SW480 (cell line): ENCODE measurements at regions not wholly inside any gene's neighbourhood (a gene's known extent, or its start where the extent isn't known, plus 50 kb on each side); places are given as distances from the start of the nearest gene placed in this dataset.
A peak's percentile ranks its signal among the peaks of the same experiment; 100 is the strongest.

ENCODE experiments used
- DNase-seq: peaks from one replicate; pipeline ENCODE4 v3.0.0-alpha.2; 2016; ENCODE audit warnings: low spot score

DNA sequence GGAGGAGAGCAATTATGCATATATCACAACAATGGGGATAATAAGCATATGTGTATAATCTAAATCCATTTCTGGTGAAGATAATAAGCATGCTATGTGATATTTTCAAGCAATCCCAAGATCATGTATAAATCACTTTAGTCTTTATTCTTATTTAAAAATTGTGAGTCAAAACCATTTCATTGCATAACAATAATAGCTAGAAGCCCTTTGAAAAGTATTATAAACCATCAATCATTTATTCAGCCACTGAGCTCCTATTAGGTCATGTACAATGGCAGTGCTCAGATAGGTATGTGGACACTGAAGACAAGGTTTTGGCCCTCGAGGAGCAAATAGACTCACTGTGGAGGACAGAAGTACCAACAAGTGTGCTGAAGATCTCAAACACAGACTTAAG, 113.1 kb downstream of the CDCA7 start:
- DNase-seq, result no peak

DNA sequence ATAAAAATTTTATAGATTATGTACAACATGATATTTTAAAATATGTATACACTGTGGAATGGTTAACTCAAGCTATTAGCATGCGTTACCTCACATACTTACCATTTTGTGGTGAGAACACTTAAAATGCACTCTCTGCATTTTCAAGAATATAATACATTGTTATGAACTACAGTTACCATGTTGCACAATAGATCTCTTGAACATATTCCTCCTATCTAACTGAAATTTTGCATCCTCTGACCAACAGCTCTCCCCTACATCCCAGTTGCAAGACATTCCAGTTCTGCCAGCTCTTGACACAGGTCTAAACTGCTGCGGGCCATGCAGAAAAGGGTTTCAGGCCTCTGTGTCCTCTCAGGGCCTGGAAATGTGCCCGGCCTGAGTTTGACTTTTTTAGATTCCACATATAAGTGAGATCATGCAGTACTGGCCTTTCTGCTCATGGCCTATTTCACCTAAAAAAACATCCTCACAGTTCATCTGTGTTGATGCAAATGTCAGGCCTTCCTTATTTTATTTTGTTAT, 113.7 kb downstream of the CDCA7 start:
- no peak for DNase-seq

DNA sequence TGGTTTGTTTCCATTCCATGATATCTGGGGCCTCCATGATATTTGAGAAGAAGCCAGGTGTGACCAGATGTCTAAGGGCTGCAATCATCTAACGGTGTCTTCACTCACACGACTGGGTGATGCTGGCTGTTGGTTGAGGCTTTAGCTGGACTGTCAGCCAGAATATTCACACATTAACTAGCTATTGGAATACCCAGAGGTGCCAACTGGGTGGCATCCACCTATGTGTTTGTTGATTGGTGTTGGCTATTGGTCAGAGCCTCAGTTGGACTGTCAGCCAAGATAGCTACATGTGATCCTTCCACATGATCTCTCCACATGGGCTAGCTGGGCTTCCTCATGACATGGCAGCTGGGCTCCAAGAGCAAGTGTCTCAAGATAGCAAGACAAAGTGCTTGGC, 117.4 kb downstream of the CDCA7 start:
- DNase-seq, result no peak

DNA sequence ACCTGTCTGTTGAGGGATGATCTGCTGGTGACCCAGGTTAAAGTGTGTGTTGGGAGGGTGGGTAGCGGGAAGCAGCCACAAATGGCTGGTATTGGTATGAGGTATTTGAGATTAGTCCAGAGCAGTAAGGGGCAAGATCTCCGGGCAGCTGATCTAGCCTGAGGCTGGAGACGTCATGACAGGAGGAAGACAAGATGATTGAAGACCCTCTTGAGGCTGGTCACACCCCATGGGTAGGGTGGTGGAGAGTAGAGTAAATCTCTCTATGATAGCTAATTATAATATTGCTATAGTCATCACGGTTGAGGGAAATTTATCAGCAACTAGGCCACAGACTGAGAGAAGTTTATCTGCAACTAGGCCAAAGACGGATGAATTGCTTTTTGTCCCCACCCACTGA, 128.5 kb downstream of the CDCA7 start:
- DNase-seq, result no peak

DNA sequence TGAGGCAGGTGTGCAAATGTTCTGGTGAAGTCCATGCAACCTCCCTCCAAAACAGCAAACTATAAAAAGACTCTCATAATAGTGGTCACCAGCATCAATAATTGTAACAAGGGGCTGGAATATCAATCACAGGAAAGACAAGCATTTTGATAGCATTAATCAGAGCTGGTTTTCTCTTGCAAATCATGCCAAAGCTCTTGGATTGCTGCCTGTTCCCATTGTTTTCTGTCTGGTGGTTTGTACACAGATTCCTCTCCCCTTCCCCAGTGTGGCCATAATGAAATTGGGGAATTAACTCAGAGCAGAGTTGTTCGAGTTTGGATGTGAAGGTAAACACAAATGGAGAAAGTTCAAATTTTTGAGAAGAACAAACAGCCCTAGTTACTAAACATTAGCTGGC, 134.2 kb downstream of the CDCA7 start:
- DNase-seq, result no peak

DNA sequence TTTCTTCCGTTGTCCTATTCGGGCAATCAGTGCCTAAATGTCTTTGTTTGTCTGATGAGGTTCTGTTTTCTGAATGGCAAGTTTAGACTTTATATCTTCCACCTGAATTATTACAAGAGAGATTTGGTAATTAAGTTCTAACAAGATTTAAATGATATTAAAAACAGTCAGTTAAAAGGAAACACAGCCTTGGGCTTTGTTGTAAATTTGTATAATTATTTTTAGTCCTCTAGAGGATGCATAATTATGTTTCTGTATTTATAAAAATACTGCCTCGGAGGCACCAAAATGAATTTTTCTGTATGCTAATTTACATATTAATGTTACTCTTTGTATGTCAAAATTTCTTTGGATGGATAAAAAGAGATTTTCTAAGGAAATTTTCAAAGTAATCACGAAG, 136.7 kb downstream of the CDCA7 start:
- DNase-seq, result no peak

DNA sequence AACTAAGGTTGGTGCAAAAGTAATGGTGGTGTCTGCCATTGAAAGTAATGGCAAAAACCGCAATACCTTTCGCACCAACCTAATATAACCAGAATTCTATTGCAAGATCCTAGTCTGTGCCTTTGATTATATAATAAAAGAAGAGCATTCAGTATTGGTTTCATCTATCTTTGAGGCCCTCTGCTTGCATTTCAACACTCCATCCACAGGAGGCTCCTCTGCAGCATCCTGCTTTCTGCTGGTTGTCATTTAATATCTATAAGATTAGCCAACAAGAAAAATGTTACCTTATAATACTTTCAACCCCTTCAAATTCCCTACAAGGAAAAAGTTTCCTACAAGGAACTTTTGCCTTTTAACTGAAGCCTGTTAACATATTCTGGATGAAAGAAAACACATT, 139.2 kb downstream of the CDCA7 start:
- DNase-seq, result no peak

DNA sequence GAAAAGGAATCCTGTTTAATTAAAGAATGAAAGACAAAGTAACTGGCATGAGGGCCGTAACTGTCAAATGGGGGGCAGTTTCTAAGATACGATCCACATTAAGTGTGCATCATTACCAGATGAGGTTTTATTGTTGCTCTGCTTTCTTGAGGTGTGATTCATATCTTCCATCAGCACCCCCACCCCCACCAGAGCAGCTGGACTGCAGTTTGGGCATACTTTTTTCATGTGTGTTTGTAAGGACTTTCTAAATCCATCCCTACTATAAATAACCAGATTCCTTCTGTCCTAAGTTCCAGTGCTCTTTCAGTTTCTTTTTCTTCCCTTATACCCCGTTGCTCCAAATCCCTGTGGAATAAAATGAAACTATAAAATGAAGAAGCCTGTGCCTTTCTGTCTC, 142.1 kb downstream of the CDCA7 start:
- DNase-seq, result no peak

DNA sequence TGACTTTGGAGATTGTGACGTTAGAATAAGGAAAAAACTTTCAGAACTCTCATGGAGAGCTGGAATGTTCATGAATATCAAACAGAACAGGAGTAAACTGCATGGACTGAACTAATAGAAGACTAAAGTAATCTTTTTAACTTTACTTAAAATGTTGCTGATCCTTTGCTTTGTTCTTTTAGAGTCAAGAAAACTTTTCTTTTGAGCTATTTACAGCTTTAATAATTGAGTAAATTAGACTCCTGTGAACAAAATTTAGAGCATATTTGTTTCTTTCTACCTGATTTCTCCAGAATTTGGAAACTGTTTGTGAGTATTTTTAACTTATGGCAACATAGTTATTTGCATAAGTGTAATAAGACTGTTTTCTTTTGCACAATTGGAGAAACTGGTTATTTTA, 146.3 kb downstream of the CDCA7 start:
- DNase-seq, result no peak

DNA sequence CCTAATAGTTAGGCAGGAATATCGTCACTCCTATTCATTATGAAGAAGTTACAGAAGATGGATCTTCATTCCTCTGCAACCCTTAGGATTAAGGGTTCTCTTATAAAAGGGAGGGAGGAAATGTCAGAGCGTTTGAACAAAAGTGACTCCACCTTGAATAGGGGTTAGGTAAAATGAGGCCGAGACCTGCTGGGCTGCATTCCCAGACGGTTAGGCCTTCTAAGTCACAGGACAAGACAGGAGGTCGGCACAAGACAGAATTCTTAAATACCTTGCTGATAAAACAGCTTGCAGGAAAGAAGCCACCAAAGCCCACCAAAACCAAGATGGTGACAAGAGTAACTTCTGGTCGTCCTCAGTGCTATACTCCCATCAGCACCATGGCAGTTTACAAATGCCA, 147.6 kb downstream of the CDCA7 start:
- DNase-seq, result no peak

DNA sequence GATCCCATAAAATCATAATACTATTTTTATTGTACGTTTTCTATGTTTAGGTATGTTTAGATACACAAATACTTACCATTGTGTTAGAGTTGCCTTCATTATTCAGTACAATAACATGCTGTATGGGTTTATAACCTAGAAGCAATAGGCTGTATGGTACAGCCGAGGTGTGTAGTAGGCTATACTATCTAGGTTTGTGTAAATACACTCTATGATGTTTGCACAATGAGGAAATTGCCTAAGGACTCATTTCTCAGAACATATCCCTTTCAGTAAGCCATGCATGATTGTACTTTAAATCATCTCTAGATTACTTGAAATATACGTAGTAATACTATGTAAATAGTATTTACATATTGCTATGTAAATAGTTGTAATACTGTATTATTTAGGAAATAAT, 156.7 kb downstream of the CDCA7 start:
- no peak for DNase-seq

DNA sequence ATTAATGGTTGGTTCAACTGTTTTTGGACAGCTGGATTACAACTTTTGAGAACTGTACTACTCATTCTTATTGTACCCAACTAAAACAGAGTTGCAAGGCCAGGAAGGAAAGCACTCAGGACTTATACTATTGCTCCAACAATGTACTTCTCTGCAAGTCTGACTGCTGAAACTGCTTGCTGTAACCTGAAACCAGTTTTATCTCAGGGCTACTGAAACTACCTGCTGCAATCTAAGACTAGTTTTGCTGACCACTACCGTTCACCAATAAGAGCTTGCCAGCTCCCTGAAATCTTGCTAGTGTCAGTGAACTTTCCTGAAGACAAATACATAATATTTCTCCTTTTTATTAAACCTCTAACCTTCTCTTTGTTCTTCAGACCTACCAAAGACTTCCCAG, 157.3 kb downstream of the CDCA7 start:
- no peak for DNase-seq

DNA sequence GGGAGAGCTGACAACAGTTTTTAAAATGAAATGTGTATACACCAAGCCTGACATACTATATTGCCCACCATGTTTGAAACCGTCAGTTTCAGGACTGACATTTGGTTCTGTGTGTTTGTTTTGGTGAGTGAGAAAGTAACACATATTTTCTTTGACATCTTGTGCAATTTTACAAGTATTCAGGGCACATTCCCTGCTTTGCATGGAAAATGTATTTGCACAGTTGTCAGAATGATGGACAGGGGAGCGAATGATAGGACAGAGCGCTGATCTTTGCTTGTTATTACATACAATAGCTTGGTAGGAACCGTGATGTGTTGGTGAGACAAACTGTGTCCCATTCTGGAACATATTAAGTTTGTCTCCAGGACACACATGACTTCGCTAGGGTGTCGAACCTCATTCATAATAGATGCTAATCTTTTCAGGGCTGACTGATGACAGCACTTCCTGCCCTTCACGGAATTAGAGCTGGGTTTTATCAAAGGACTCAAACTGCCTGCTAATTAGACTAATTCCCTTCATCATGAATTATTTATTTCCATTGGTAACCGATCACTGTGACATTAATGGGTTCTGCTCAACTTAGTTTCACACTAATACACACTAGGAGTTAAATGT, 158.5 kb downstream of the CDCA7 start:
- no peak for DNase-seq

DNA sequence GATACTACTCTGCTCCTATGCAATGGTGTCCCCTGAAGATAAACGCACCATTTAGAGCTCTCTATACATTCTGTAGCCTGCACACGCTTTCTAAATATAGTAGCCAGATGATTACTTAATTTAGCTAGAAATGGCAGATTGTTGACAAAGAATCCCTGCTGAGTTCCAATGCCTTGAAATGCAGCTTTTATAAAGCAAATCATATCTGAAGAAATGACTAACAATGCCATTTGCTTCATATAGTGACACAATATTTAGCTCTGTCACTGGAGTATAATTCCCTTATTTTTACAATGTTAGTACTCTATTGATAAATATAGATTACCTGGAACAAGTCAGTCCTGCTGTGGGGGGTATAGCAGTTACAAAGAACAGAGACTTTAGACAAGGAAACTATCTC, 166.2 kb downstream of the CDCA7 start:
- DNase-seq, result no peak

DNA sequence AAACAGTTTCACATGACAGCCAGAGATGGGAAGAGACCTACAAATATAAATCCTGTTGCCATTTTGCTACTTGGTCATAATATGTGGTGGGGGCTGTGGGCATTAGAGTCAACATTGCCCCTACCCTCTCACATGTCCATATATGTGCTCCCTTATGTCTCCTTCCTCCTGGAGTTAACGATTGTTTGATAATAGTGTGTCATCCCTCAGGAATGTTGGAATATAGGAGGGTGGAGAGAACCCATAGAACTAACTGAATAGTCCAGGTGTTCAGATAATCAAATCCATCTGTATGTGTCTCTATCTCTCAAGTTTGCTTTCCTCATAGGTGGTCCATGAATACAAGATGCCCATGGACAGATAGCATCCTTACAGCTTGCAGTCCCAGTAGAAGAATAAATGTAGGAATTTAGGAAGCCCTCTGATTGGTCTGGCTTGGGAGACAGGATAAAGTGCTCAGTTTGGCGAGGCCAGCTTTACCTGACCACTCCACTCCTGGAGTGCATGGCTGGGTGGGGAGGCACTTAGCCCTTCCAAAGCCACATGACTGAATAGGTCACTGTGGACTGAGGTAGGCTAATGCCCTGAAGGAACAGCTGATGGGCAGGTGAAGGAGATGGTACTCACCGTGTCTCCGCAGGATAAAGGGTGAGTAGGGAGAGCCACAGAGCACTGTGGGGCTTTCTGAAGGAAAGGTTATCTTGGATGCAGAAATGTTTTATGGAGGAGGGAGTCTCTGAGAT, 166.9 kb downstream of the CDCA7 start:
- peak; percentile 55 for DNase-seq

DNA sequence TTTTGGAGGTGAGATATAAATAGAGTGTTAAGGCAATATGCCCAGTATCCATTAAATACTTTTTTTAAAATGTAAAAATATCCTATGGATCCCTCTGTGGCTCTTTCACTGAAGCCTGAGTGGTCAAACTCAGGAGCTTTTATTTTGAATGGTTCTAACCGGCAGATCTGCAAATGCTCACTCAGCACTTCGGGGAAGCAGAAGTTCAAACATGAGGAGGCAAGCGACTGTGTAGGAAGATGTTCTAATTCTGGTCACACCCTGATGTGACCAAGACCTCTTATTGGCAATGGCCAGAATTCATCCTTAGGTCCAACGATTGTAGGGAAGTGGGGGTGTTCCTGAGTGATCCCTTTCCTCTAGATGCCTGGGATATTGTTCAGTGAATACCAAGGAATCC, 168.8 kb downstream of the CDCA7 start:
- DNase-seq, result no peak

DNA sequence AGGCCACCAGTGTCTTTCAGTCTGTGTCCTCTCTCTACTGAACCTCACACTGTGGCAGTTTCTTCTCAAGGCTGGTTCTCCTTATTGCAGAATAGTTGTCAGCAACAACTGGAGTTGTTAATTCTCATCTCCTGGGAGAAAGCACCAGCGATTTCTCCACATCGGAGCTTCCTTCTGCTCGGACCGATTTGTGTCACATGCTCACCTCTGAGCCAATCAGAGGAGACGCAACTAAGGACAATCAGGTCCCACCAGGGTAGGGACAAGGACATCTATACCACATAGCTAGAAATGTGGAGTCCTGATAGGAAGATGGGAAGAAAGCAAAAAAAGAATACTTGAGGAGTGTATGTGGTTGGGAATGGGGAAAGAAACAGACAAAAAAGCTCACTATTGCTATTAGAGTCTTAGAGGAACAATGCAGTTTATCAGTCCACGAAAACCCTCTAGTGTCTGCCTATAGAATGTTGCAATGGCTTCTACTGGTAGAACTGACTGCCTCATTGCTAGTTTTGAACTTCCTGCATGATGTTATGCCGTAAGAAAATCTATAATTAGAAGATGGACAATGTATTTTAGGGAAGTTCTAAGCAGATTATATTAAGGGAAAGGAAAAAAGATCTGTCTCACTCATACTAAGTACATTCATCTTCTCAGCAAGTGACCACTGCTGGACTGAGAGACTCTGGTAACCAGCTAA, 169.7 kb downstream of the CDCA7 start:
- DNase-seq, result no peak

DNA sequence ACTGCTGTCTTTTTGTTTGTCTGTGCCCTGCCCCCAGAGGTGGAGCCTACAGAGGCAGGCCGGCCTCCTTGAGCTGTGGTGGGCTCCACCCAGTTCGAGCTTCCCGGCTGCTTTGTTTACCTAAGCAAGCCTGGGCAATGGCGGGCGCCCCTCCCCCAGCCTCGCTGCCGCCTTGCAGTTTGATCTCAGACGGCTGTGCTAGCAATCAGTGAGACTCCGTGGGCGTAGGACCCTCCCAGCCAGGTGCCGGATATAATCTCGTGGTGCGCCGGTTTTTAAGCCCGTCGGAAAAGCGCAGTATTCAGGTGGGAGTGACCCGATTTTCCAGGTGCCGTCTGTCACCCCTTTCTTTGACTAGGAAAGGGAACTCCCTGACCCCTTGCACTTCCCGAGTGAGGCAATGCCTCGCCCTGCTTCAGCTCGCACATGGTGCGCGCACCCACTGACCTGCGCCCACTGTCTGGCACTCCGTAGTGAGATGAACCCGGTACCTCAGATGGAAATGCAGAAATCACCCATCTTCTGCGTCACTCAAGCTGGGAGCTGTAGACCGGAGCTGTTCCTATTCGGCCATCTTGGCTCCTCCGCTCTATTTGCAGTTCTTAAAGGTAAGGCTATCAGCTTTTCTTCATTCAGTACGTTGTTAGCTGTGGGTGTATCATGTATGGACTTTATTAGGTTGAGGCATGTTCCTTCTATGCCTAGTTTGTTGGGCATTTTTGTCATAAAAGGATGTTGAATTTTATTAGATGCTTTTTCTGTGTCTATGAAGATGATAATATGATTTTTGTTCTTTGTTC, 178.3 kb downstream of the CDCA7 start:
- peak; percentile 37 for DNase-seq

DNA sequence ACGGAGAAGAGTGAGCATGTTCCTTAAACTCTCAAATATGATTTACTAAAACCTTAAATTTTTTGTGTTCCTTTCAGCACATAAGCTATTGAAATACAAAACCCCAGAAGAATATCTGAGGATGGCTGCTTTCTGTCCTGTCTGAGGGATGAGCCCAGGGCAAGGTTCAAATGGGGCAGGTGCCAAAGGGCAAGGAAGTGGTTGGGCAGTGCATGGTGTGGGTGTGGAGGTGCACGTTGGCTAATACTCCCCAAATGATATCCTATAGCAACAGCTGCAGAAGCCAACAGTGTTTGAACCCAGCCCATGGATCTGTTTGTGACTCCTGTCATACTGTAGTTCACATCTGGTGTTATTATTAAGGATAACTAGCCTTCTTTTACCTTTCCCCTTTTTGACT, 183.0 kb downstream of the CDCA7 start:
- DNase-seq, result no peak

DNA sequence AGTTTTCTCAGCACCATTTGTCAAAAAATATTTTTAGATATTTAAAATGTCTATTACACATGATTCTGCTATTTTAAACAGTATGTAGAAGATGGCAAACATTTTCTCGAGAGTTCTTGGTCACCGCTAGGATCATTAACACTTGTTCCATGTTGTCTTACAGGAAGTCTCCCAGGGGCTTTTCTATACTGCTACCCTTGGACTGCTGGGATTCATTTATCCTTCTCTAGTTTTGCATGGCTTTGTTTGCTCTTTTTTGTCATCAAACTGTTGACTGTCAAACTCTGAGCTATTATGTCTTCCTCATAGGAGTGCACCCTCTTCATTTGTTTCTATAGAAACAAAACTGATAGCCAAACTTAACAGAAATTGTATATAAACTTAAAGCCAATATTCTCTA, 184.9 kb downstream of the CDCA7 start:
- no peak for DNase-seq

DNA sequence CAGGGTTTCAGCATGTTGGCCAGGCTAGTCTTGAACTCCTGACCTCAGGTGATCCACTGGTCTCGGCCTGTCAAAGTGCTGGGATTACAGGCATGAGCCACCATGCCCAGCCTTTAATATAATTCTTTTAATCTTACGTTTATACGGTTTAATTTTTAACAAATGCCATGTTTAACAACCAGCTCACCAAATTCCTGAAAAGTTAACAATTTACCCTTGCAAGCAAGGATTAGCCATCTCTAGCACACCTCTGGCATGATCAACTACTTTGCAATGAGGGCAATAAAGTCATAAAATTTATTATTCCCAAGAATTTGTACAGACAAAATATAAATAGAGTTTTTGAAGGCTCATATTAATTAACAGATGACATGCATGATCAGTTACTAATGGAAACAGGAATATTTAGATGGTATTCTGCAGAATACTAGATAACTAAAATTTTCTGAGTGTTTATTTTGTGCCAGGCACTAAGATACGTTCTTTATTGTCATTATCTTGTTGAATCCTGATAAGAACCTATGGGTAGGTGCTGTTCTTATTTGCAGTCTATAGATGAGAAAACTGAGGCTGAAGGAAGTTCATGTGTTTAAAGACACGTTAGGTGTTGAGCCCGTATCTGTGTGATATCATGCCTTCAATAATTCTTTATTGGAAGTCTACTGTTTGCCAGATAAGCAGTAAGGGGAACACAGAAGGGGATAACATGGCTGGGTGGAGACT, 190.1 kb downstream of the CDCA7 start:
- DNase-seq, result no peak

DNA sequence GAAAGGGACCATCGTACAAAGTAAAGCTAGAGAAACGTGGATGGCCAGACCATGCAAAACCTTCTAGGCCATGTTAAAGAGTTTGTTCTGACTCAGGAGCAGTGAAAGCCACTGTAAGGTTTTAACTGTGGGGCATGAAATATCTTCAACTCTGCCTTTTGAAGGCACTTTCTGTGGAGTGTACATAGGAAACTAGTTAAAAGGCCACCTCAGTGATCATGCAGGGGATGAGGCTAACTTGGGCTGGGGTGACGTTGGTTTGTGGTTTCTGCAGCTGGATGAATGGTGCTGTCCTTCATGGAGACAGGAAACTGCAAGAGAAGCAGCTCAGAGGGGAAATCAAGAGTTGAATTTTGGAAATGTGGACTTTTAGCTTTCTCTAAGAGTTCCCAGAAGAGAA, 190.7 kb downstream of the CDCA7 start:
- DNase-seq, result no peak
